Stomach (tissue), 4 donors: ENCODE measurements at regions not wholly inside any gene's neighbourhood (a gene's known extent, or its start where the extent isn't known, plus 50 kb on each side); places are given as distances from the start of the nearest gene placed in this dataset.

Source experiments
- POLR2A ChIP-seq, 4 donors: fragments of 450-650 bp; IDR thresholded peaks; one replicate each; pipeline ENCODE4 v1.6.1; 2016; ENCODE audit warnings: antibody characterized with exemption in 4 of 4, control low read depth in 2 of 4, mild to moderate bottlenecking in 1 of 4, moderate library complexity in 1 of 4
- TF ChIP-seq, protein P1 (sequence below), 7 experiments: fragments of 450-650 bp in 4 of 7; fragments of 200-600 bp in 3 of 7; sonication (generic) in 3 of 7; IDR thresholded peaks; one replicate each; pipeline ENCODE4 v1.5.1; 2016 to 2019; ENCODE audit warnings: antibody characterized with exemption in 7 of 7, control low read depth in 2 of 7, mild to moderate bottlenecking in 1 of 7

DNA sequence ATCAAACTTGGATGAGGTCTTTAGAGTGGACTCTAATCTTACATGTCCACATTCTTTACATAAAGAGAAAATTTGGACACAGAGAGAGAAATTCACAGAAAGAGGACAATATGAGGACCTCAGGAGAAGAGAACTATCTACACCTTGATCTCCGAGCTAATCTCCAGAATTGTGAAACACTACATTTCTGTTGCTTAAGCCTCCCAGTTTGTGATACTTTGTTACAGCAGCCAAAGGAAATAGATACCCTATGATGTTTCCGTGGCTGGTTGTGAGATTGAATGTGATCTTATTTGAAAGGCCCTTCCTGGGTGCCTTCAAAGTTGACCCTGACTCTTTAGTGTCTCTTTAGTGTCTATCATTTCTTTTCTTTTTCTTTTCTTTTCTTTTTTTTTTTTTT, 326.1 kb upstream of the CLNK start:
- TF ChIP-seq, protein P1, sequence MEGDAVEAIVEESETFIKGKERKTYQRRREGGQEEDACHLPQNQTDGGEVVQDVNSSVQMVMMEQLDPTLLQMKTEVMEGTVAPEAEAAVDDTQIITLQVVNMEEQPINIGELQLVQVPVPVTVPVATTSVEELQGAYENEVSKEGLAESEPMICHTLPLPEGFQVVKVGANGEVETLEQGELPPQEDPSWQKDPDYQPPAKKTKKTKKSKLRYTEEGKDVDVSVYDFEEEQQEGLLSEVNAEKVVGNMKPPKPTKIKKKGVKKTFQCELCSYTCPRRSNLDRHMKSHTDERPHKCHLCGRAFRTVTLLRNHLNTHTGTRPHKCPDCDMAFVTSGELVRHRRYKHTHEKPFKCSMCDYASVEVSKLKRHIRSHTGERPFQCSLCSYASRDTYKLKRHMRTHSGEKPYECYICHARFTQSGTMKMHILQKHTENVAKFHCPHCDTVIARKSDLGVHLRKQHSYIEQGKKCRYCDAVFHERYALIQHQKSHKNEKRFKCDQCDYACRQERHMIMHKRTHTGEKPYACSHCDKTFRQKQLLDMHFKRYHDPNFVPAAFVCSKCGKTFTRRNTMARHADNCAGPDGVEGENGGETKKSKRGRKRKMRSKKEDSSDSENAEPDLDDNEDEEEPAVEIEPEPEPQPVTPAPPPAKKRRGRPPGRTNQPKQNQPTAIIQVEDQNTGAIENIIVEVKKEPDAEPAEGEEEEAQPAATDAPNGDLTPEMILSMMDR (IDR thresholded peaks at IDR 0.05) = no peak
- TF ChIP-seq POLR2A (IDR thresholded peaks at IDR 0.05) = no peak
